B cell (primary cell): ENCODE measurements at regions not wholly inside any gene's neighbourhood (a gene's known extent, or its start where the extent isn't known, plus 50 kb on each side); places are given as distances from the start of the nearest gene placed in this dataset.

Experiments used
- ATAC-seq: fragments of 200-7000 bp; cut with Tn5 transposase; one replicate; pipeline ENCODE4 v1.10.0; 2021; ENCODE audit warnings: low read depth, mild to moderate bottlenecking, moderate number of reproducible peaks, moderate library complexity
- CTCF ChIA-PET: fragments of 350-600 bp; sonication (Branson Sonifier 250); formaldehyde crosslinking; loops from one replicate; lab custom pipeline; 2021; ENCODE audit warnings: antibody characterized with exemption, inconsistent platforms; lab: Charles Lee
- POLR2A ChIA-PET: fragments of 350-600 bp; sonication (Branson Sonifier 250); formaldehyde crosslinking; loops from one replicate; lab custom pipeline; 2021; ENCODE audit warnings: antibody characterized with exemption; lab: Charles Lee
- DNase-seq: peaks from one replicate; pipeline ENCODE4 v3.0.0; 2013
- H2AFZ ChIP-seq: 2 replicates; pipeline ENCODE4 v1.6.1; 2012; ENCODE audit warnings: mild to moderate bottlenecking, low read depth, low read length; ENCODE audit not compliant: insufficient read depth, poor library complexity, severe bottlenecking
- H3K27ac ChIP-seq, 2 donors: 1 replicate in 1 of 2; 2 replicates in 1 of 2; pipeline ENCODE4 v1.5.1; 2012 to 2013; ENCODE audit warnings: low read length in 2 of 2, mild to moderate bottlenecking in 2 of 2, moderate library complexity in 1 of 2
- H3K27me3 ChIP-seq, 4 experiments: fragments of 200-600 bp in 1 of 4; sonication (generic) in 1 of 4; replicated peaks in 1 of 4; 1 replicate in 2 of 4; 2 replicates in 2 of 4; pipeline versions ENCODE4 v1.6.1 to v1.7.0; 2013 to 2016; ENCODE audit warnings: low read length in 3 of 4, mild to moderate bottlenecking in 2 of 4, mixed read lengths in 1 of 4, moderate library complexity in 1 of 4; ENCODE audit not compliant: insufficient read depth in 4 of 4, control insufficient read depth in 3 of 4; ENCODE audit errors: control extremely low read depth in 1 of 4
- H3K36me3 ChIP-seq, 2 experiments: replicated peaks in 1 of 2; 1 replicate in 1 of 2; 2 replicates in 1 of 2; pipeline versions ENCODE4 v1.6.1 to v1.7.1; 2013; ENCODE audit warnings: low read length in 1 of 2; ENCODE audit not compliant: insufficient read depth in 2 of 2, control insufficient read depth in 1 of 2; ENCODE audit errors: control extremely low read depth in 1 of 2, extremely low read depth in 1 of 2
- H3K4me1 ChIP-seq, 2 donors: fragments of 200-600 bp in 1 of 2; sonication (generic) in 1 of 2; 1 replicate in 1 of 2; 2 replicates in 1 of 2; pipeline versions ENCODE4 v1.5.1 to v1.6.1; 2013 to 2017; ENCODE audit warnings: low read length in 2 of 2; ENCODE audit not compliant: control insufficient read depth in 2 of 2, insufficient read depth in 2 of 2
- H3K4me2 ChIP-seq: replicated peaks from 2 replicates; pipeline ENCODE3; 2012; ENCODE audit warnings: mild to moderate bottlenecking, low read depth, low read length; ENCODE audit not compliant: poor library complexity, severe bottlenecking
- H3K4me3 ChIP-seq, 5 experiments: fragments of 200-600 bp in 1 of 5; sonication (generic) in 1 of 5; 1 replicate in 3 of 5; 2 replicates in 2 of 5; pipeline versions ENCODE4 v1.5.1 to v1.7.0; 2011 to 2016; ENCODE audit warnings: low read length in 4 of 5, mild to moderate bottlenecking in 4 of 5, low read depth in 2 of 5, control low read depth in 1 of 5, moderate library complexity in 1 of 5; ENCODE audit not compliant: insufficient read depth in 1 of 5; ENCODE audit errors: control extremely low read depth in 1 of 5, extremely low read depth in 1 of 5
- H3K79me2 ChIP-seq: fragments of 200-600 bp; sonication (generic); one replicate; pipeline ENCODE4 v1.6.0; 2016; ENCODE audit warnings: low read length; ENCODE audit not compliant: control insufficient read depth, insufficient read depth
- H3K9ac ChIP-seq: fragments of 200-600 bp; sonication (generic); 2 replicates; pipeline ENCODE4 v1.6.1; 2017; ENCODE audit warnings: mild to moderate bottlenecking, low read length, moderate library complexity
- H3K9me3 ChIP-seq, 3 donors: one replicate each; pipeline versions ENCODE4 v1.6.1 to v1.7.1; 2013; ENCODE audit warnings: low read length in 2 of 3; ENCODE audit not compliant: control insufficient read depth in 2 of 3, insufficient read depth in 1 of 3; ENCODE audit errors: control extremely low read depth in 1 of 3
- H4K20me1 ChIP-seq: 2 replicates; pipeline ENCODE4 v1.6.0; 2012; ENCODE audit warnings: mild to moderate bottlenecking, low read length; ENCODE audit not compliant: insufficient read depth, control insufficient read depth, poor library complexity, severe bottlenecking
- H3K27ac Mint-ChIP-seq: one replicate; pipeline ENCODE4 v1.8.0; 2021; ENCODE audit warnings: mixed read lengths
- H3K27me3 Mint-ChIP-seq: one replicate; pipeline ENCODE4 v1.8.0; 2021; ENCODE audit warnings: mixed read lengths
- H3K4me1 Mint-ChIP-seq: one replicate; pipeline ENCODE4 v1.8.0; 2021; ENCODE audit warnings: mixed read lengths
- H3K4me3 Mint-ChIP-seq: one replicate; pipeline ENCODE4 v1.8.0; 2021; ENCODE audit warnings: mixed read lengths
- H3K9me3 Mint-ChIP-seq: one replicate; pipeline ENCODE4 v1.8.0; 2022; ENCODE audit warnings: mixed read lengths; ENCODE audit not compliant: insufficient read depth
- CTCF ChIP-seq: fragments of 200-600 bp; IDR thresholded peaks from one replicate; pipeline ENCODE4 v1.8.0; 2022; ENCODE audit warnings: antibody characterized with exemption, mild to moderate bottlenecking
- EZH2 ChIP-seq: IDR thresholded peaks from 2 replicates; pipeline ENCODE4 v1.6.1; 2012; ENCODE audit warnings: borderline replicate concordance, low read depth, mild to moderate bottlenecking, moderate library complexity, low read length; ENCODE audit not compliant: insufficient read depth, poor library complexity, severe bottlenecking
- WGBS: methylation state at CpG from one replicate; pipeline ENCODE4 v1.1.5; 2013; ENCODE audit warnings: missing lambda C conversion rate; ENCODE audit not compliant: insufficient coverage; 5-methylcytosine and 5-hydroxymethylcytosine counted together
- intact Hi-C: fragments of 100-400 bp; cut with micrococcal nuclease; formaldehyde crosslinking; loops from one replicate; pipeline ENCODE4 v1.10.0; 2022

- Histone ChIP-seq H3K9me3 (no peaks in the 10 kb centered on the region), H2AFZ (no peak overlapping the region), H3K4me1 (no peaks in the 10 kb centered on the region), H3K4me2 (no peak overlapping the region), H3K36me3 (no peaks in the 10 kb centered on the region), H3K9ac (no peak overlapping the region), H3K4me3 (no peak overlapping the region), H3K27me3 (no peaks in the 10 kb centered on the region), H4K20me1 (no peaks in the 10 kb centered on the region), H3K79me2 (no peaks in the 10 kb centered on the region), H3K27ac (no peak overlapping the region)
- DNase-seq (no peak), ATAC-seq (no peak)
- Mint-ChIP-seq H3K4me3 (no peak overlapping the region), H3K27me3 (peaks cover 5% of the 10 kb centered on the region), H3K4me1 (no peaks in the 10 kb centered on the region), H3K9me3 (no peaks in the 10 kb centered on the region), H3K27ac (no peak overlapping the region)
- ChIA-PET POLR2A (no interaction called here), CTCF (interaction anchor here (1.1 kb wide), 1 partner anchor 231 kb away, joined by 3 read pairs; no protein-coding TSS in a partner anchor)
- no CpG with 5 or more reads among the region's 3 CpGs for WGBS
- intact Hi-C loops, result no loop called here
- TF ChIP-seq EZH2 (no peak), CTCF (no peak)
Observed at GRCh38 chr5:40317023-40317422, 362.7 kb upstream of the PTGER4 start.

GRCh38 chr5:40315126-40315525, 364.6 kb upstream of the PTGER4 start:
- Histone ChIP-seq H3K4me2 (no peak overlapping the region), H3K36me3 (no peaks in the 10 kb centered on the region), H3K79me2 (no peaks in the 10 kb centered on the region), H3K4me3 (no peak overlapping the region), H3K27ac (no peak overlapping the region), H3K9ac (no peak overlapping the region), H2AFZ (no peak overlapping the region), H3K27me3 (no peaks in the 10 kb centered on the region), H3K4me1 (no peaks in the 10 kb centered on the region), H4K20me1 (no peaks in the 10 kb centered on the region), H3K9me3 (no peaks in the 10 kb centered on the region)
- intact Hi-C loops, result no loop called here
- Mint-ChIP-seq H3K9me3 (no peaks in the 10 kb centered on the region), H3K4me3 (no peak overlapping the region), H3K4me1 (no peaks in the 10 kb centered on the region), H3K27me3 (peaks cover 5% of the 10 kb centered on the region), H3K27ac (no peak overlapping the region)
- ChIA-PET POLR2A (no interaction called here), CTCF (no interaction called here)
- TF ChIP-seq CTCF (no peak), EZH2 (no peak)
- DNase-seq (no peak), ATAC-seq (no peak)
- WGBS, result no CpG with 5 or more reads among the region's 1 CpG
